Left kidney (tissue), 1 donor: ENCODE measurements at regions not wholly inside any gene's neighbourhood (a gene's known extent, or its start where the extent isn't known, plus 50 kb on each side); places are given as distances from the start of the nearest gene placed in this dataset.
A peak's percentile ranks its signal among the peaks of the same experiment; 100 is the strongest.
"Not testable (repeated sequence)": the region's sequence is repeated elsewhere in the genome, so short reads cannot be mapped to it uniquely, and the experiment has no call there.

Experiments
- DNase-seq: peaks from one replicate; pipeline ENCODE4 v3.0.0-alpha.2; 2013

DNA sequence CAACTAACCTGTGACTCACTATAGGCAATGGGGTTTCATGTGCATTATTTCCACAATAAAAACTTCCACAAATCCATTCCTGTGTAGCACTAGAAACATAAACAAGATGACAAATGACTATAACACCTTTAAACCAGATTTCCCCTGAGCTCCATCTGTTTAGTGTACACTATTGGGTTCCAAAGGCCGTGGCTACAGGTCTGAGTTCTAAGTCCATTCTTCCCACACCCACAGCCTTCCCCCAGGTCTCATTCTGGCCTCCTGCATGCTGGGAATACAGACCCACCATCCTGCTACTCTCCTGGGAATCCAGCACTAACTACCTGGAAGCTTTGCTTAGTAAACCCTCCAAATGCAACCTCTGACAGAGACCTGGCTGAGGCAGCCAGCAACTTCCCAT lies 460.2 kb downstream of the RPIA start:
- not testable (repeated sequence) for DNase-seq

DNA sequence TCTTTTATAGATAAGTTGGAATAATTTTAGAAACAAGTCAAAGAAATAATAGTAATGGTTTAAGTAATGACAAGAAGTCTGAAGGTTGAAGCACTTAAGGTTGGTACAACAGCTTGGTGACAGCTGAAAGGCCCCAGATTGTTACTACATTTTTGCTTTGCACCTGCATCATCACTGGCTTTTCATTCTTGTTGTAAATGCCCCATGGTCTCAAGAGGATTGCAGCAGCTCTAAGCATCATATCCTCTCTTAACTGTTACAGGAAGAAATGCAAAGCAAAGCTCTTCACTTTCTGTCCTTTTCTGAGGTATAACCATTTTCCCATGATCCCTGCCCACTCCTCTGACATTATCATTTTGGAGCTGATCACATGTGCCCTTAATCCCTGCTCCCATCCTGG lies 461.0 kb downstream of the RPIA start:
- not testable (repeated sequence) for DNase-seq

DNA sequence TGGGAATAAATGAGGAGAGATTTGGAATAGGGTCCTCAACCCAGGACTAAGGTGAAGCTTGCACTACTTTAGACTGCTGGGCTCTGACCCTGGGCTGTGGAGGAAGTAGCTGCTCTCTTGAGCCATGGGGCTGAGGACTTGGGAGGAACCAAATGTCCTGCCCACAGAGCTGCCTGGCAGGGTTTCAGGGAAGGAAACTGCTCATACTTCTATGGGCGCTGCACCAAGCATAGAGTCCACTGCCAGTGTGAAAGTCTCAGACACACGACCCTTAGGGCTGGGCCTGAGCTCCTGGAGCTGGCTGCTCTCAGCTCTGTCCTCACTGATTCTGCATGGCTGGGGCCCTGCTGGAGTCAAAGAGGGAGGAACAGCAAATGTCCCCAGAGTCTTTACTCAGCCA lies 461.7 kb downstream of the RPIA start:
- DNase-seq, result not testable (repeated sequence)

DNA sequence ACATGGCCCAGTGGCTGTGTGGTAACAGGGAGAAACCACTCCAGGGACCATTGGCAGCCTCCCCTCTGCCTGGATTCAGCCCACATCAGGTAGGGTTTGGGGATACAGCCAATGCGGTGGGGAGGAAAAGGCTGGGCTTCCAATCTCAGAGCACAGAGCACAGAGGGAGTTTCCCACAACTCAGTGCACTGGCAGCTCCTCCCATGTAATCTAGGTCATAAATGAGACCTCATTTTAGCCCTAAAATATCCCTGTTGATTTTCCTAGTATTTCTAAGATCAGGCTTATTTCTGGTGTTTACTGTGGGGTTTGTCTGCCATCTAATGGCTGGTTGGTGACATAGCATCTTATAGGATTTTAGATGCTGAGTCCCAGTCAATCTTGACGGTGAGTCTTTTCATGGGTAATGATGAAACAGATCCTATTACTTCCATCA lies 462.8 kb downstream of the RPIA start:
- not testable (repeated sequence) for DNase-seq

DNA sequence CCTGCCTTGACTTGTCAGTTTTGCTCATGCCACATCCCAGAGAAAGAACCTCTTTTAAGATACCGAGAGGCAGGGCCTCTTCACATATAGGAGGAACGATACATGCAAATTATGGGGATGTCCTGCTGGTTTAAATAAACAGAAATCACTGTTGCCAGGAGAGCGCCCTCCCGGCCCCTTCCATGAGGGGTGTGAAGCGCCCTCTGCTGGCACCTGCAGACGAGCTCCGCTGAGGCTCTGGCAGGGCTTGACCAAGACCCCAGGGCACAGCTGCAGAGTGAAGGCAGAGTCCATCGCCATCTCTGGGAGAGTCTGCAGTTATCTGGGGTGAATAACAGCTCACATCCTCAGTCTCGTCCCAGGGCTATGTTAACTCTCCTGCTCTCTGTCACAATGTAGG lies 468.8 kb downstream of the RPIA start:
- not testable (repeated sequence) for DNase-seq

DNA sequence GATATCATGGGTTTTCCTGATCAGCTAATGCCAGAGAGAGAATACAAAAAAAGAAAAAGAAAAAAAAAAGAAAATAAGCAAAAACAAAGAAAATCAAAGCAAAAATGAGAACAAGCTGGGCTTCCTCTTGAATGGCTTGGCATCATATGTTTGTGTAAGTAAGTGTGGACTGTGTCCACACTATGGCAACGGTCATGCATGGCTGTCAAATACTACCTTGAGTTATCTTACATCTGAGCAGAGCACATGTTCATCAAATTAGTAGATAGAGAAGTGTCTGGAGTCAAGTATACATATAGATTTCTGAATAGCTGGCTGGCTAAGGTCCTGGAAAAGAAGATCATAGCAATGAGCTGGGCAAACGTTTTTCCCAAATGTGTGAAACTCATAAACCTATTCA lies 470.2 kb downstream of the RPIA start:
- DNase-seq, result not testable (repeated sequence)

DNA sequence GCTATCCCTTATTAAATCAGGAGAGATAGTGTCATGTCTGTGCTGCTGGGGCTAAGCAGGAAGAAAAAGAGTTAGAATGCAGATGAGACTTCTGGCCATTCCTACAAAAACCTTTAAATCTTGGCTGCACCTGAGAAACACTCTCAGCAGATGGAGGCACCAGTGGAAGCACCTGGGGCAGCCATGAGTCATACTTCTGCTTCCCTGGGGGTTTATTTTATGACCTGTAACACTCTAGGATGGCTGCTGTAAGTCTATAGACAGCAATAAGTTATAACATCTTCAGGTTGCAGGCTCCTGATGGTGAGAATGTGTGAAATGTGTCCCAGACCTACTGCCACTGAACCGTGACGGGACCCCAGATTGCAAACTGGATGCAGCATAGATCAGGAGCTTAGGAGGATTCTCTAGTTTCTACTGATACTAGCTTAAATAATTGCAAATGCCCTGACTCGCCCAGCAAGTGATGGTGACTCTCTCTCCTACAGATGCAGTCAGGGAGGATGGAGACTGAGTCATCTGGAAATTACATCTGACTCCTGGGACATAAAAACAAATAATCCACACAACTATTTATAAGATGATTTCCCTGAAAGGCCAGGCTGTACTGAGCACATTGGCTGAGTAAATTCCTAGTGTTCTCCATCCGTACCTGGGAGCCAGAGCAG lies 479.2 kb downstream of the RPIA start:
- DNase-seq, result not testable (repeated sequence)

DNA sequence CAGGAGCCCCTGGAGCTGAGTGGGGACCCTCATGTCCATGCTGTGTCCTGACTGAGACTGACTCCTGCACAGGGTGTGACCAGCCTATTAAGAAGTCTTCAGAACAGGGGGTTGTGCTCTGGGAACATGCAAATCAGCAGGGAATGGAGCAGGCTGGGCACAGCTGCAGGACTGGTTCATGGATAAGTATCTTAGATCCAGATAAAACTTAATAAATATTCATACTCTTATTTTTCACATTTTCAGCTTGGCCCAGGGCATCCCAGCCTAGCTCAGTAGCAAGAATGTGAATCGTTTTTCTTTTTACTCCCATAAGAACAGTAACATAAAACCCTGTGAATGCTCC lies 479.7 kb downstream of the RPIA start:
- DNase-seq, result not testable (repeated sequence)

DNA sequence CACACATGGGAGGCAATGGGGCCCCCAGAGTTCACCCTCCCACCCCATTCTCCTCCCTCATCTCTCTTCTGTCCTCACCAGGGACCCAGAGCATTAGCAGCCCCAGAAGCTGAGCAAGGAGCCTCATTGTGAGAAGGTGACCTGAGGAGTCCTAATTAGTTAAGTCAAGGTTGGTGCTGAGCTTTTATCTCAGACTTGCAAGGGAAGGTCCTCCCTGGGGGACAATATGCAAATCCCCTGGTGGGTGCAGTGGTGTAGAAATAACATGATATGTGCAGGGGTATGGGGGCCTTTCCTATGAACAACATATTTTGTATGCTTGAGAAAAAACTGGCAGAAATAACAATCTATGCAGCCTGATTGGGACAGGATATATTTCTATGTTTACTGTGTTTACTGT lies 485.5 kb downstream of the RPIA start:
- DNase-seq, result not testable (repeated sequence)

DNA sequence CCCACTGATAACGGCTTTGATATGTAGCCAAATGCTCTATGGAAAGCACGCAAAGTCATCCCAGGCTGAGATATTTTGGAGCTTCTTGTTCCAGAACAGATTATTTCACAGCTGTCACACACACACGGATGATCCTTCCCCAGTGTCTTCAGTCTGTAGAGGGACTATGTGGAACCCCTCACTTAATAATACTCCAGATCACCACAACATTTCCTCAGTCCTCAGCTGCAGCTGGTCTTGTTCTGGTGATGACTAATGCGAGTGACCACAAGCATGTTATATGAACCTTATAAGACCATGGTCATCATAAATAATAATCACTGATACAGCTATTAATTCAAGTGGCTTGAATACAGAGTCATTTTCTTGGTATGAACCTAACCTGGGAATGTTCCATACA lies 490.7 kb downstream of the RPIA start:
- not testable (repeated sequence) for DNase-seq

DNA sequence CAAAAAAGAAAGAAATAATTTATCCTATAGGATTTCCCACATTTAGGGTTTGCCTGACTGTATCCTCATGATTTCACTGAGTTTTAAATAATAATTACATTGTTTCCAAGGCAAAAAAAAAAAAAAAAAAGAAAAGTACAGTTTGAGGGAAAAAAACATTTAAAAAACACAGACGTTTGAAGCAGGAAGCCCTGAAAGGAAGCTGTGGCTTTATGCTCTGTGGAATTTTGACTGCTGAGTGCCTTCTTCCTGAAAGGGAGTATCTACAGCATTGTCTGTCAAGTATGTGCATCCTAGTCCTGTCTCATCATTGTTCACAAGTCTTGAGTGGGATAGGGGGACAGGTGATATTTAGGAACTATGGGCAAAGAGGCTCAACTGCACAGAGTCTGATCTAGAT lies 493.3 kb downstream of the RPIA start:
- DNase-seq, result not testable (repeated sequence)

DNA sequence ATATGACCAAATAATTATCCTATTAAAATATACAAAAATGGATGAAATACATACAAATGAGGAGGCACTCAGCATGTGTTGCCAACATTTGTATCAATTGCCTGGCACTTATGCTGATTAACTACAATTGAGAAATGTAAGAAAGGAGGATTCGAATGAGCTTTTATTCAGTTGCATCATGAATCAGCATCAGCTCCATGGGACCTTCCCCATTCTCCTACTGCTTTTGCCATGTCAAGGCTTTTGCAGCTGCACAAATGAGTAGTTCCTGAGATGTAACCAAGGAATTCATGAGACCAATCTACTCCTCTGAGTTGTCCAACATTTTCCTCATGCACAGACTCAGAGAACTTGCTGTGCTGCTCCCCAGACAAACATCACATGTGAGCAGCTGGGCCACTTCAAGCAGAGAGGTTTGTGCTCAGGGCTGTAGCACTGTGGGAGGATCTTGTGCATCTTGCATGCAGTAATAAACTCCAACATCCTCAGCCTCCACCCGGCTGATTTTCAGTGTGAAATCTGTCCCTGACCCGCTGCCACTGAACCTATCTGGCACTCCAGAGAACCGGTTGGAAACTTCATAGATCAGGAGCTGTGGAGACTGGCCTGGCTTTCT lies 504.3 kb downstream of the RPIA start:
- not testable (repeated sequence) for DNase-seq

DNA sequence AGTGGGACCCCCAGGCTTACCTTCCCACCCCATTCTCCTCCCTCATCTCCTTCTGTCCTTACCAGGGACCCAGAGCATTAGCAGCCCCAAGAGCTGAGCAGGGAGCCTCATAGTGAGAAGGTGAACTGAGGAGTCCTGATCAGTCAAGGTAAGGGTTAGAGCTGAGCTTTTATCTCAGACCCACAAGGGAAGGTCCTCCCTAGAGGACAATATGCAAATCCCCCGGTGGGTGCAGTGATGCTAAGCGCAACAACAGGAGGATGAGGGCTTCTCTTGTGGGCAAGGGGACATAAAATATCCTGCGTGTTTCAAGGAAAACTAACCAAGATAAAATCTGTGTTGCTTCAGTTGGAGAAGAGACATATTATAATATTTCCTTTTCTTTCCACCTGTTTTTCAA lies 505.2 kb downstream of the RPIA start:
- DNase-seq, result not testable (repeated sequence)

DNA sequence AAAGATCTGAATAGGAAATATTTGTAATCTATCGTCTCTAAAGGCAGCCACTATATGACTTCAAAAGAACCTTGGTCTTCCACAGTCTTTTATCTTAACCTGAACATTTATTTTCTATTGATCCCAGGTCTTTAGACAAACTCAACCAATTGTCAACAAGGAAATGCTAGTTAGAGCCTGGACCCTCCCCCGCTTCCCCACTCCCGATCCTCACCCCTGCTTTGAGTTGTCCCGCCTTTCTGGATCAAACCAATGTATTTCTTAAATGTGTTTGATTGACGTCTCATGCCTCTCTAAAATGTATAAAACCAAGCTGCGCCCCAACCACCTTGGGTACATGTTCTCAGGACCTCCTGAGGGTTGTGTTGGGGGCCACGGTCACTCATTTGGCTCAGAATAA lies 506.6 kb downstream of the RPIA start:
- DNase-seq, result not testable (repeated sequence)

DNA sequence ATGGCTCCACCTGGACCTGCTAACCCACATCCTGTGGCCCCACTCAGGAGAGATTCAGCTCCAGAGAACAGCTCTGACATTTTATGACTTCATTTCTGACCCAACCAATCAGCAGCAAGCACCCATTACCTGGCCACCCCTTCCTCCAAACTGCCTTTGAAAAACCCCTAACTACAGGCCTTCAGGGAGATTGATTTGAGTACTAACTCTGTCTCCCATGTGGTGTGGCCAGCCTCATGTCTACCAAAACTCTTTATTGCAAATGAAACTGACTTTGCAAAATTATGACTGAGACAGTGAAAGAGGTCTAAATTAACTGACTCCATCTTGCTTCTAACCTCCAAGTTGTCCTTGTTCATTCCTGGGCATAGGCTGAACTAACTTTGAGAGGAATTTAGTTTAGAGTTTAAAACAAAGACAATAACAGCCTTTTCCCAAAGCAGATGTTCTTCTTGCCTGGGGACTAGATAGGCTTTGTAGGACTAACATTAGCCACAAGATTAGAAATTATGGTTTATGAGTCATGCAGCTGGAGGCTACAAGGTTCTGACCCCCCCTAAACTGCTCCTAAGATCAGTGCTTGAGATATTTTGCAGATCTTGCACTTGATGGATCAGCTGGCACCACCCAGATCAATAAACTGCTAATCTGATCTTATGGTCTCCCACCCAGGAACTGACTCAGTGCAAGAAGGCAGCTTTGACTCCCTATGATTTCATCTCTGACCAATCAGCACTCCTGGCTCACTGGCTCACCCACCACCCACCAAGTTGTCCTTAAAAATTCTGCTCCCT lies 508.2 kb downstream of the RPIA start:
- DNase-seq, result not testable (repeated sequence)

DNA sequence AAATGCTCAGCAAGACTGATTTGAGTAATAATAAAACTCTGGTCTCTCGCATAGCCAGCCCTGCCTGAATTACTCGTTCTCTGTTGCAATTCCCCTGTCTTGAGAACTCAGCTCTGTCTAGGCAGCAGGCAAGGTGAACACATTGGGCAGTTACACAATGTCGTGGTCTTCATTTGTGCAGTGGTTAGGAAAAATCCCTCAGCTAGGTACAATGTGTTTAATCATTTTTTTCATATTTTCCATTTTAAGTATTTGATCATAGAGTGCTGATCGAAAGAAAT lies 508.7 kb downstream of the RPIA start:
- not testable (repeated sequence) for DNase-seq

DNA sequence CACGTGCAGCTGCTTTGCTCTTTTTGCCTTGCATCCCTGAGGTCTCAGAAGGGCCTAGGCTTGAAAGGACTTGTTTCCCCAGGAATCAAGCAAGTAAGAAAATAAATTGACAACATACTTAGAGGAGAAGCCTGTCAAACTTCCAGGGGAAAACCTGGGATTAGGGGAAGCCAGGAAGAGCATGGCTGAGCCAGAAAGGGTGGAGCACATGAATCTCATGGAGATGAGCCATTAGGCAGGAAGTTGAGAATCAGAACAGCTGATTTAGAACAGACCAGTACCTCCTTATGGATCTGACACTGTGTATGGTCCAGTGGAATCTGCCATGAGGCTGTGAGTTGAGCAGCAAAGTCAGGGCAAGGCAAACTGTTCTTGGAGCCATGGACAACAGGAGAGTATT lies 511.0 kb downstream of the RPIA start:
- DNase-seq, result not testable (repeated sequence)

DNA sequence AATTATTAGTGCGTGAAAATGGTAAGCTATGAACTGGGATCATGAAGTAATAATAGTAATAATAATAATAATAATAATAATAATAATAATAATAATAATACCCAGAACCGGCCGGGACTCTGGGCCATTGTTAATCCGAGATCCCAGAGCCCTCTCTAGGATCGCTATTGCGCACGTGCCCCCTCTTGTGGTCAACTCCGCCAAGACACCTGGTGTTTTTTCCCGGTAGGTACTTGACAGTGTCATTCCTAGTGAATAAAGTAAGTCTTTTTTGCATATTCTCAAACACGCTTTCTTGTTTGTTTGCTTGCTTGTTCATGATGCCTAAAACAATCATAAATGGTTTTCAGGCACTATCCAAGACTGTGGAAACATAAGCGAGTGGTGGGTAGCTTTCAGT lies 513.7 kb downstream of the RPIA start:
- peak; percentile 12 for DNase-seq

DNA sequence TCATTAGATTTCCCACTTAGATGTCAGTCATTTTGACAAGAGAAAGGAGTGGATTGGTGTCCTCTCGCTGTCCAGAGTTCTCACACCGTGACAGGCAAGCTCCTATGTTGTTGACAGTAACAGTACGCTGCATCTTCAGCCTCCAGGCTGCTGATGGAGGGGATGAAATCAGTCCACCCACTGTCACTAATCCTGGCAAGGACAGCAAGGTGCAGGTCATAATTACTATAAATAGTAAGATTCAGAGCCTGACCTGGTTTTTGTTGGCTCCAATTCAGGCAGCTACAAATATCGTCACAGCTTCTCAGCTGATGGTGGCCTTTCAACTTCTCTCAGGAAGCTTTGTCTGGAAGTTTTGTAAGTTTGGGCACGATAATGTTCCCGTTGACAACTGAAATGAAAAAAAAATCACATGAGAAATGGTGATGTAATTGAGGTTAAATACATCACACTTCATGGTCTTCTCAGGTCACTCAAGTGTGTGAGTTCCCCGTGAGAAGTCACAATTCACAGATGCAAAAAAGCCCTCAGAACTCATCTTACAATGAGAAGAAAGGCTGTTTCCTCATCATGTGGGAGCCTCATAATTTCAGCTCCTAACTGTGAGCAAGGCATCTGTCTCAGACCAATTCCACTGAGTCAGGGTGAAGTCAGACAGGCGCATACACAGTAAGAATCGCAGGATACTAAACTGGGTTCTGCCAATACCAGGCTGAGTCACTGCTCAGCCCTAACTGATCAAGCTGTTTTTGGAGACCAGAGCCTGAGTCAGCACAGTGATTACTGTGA lies 516.9 kb downstream of the RPIA start:
- DNase-seq, result not testable (repeated sequence)

DNA sequence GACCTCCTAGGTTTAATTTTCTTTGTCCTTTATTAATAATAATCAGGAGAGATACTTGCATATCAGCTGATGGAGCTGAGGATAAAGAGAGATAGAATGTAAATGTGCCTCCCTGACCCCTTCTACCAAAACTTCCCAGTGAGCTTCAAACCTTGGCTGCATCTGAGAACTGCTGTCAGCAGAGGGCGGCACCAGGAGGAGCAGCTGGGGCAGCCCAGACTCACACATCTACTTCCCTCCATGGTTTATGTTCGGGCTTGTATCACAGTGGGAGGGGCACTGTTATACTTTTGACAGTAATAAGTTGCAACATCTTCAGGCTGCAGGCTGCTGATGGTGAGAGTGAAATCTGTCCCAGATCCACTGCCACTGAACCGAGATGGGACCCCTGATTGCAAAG lies 521.7 kb downstream of the RPIA start:
- DNase-seq, result not testable (repeated sequence)

DNA sequence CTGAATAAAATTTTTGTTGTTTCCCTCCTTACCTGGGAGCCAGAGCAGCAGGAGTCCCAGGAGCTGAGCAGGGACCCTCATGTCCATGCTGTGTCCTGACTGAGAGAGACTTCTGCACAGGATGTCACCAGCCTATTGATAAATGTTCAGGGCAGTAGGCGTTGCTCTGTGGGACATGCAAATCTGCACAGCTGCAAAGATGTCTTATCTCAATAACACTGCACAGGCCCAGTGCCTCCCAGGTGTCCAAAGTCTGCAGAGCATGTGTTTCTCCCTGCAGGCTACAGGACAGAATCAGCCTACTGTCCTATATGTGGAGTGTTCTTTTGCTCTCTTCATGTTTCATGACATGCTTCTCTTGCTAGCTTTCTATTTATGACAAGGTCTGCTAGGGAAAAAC lies 522.3 kb downstream of the RPIA start:
- DNase-seq, result not testable (repeated sequence)

DNA sequence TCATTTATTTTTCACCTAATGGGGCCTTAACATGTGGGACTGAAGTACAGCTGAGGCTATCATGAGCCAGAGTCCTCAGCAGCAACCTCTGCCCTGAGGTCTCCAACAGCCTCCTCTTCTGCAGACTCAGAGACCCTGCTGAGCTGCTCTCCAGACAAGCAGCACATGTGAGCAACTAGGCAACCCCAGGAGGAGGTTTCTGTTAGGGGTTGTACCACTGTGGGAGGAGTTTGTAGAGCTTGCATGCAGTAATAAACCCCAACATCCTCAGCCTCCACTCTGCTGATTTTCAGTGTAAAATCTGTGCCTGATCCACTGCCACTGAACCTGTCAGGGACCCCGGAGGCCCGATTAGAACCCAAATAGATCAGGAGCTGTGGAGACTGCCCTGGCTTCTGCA lies 530.0 kb downstream of the RPIA start:
- not testable (repeated sequence) for DNase-seq
